ENCODE measurements at regions not wholly inside any gene's neighbourhood (a gene's known extent, or its start where the extent isn't known, plus 50 kb on each side); places are given as distances from the start of the nearest gene placed in this dataset.

- TF ChIP-seq EZH2 (IDR thresholded peaks at IDR 0.05; ENCODE audit: borderline replicate concordance, low read length) = no peak
- TF ChIP-seq CTCF (conservative IDR thresholded peaks at IDR 0.05 in 1 of 2, IDR thresholded peaks at IDR 0.05 in 1 of 2; ENCODE audit: extremely low read depth in 1 of 2, insufficient read depth in 1 of 2, low read depth in 1 of 2, low read length in 2 of 2) = no peak
These were observed 1223.6 kb upstream of the GJE1 start for GRCh38 chr6:140909156-140909555.

All from mammary epithelial cell (primary cell).